Fibroblast of the aortic adventitia (primary cell): ENCODE measurements at regions not wholly inside any gene's neighbourhood (a gene's known extent, or its start where the extent isn't known, plus 50 kb on each side); places are given as distances from the start of the nearest gene placed in this dataset.

Experiments used
- DNase-seq: peaks from one replicate; pipeline ENCODE4 v3.0.0-alpha.2; 2010; ENCODE audit warnings: low read depth
- H3K4me3 ChIP-seq: 2 replicates; pipeline ENCODE4 v1.5.1; 2011; ENCODE audit warnings: low read depth, mild to moderate bottlenecking, control low read depth, low read length, moderate library complexity
- CTCF ChIP-seq: IDR thresholded peaks from 2 replicates; pipeline ENCODE4 v1.5.1; 2011; ENCODE audit warnings: mild to moderate bottlenecking, low read length, control low read depth, inconsistent platforms; ENCODE audit not compliant: insufficient read depth

DNA sequence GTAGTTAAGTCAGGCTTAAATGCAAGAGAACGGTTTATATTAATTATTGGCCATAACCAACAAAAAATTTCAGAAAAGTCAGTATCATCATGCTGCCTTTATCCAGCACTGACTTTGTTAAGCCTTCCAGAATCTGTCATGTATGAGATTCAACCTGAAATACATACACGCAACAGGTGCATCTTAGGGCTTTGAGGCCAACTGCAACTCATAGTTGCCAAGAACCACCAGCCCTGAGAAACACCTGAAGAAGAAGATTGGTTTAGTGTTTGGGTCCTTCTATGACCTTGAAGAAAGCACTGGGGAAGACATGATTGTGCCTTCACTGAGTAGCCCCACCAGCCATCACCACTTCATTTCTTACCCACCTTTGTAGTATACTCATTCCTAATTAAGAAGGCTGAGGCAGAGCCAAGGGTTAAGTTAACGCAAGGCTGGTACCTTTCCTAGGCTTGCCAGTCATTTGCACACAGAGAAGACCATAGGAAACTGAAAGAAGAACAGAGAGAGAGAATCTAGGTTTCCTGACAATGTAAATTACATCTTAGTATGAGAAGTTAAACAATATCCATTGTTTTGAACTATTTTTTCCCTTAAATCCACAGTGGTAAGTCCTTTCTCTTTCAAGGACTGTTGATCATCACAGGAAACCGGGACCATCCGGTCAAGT, 200.1 kb upstream of the PRKCQ start:
- no peak overlapping the region for H3K4me3 ChIP-seq
- no peak for TF ChIP-seq CTCF
- DNase-seq: no peak

GRCh38 chr10:6778992-6779701, 199.1 kb upstream of the PRKCQ start:
- no peak overlapping the region for H3K4me3 ChIP-seq
- TF ChIP-seq CTCF: no peak
- DNase-seq: peak; percentile 92

- TF ChIP-seq CTCF: no peak
- no peak overlapping the region for H3K4me3 ChIP-seq
- no peak for DNase-seq
Measured at GRCh38 chr10:6776170-6776569, 196.1 kb upstream of the PRKCQ start.

DNA sequence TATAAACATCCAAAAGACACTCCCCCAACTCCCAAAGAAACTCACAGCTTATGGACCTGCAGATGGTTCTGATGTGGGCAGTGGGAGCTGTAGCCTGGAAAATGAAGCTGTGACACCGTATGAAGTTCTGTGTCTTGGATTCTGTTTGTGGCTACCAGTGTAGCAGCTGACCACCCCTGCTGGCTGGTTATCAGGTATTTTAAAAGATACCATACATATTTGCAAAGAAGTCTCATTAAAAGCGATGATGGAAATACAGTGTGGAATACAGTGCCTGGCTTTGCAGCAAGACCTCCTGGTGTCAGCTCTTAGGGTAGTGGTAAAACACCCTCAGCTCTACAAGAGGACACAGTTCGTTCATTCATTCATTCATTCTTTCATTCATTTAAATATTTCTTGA, 194.3 kb upstream of the PRKCQ start:
- TF ChIP-seq CTCF: no peak
- H3K4me3 ChIP-seq: no peak overlapping the region
- no peak for DNase-seq

DNA sequence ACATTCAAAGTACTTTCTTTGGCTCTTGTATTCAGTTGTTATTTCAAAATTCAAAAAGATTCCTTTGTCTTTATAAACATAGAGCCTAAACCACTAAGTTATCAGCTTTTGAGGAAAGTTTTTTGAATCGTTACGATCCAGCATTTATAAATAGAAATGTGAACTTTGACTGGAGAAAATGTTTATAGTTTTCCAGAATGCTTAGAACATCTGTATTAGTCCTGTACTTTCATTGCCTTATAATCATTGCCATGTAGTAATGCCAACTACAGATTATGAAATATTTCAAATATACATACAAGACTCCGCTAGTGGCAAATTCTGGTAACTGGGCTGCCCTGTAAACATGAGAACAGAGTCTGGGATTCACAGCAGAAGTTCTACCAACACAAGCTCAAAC, 191.3 kb upstream of the PRKCQ start:
- no peak overlapping the region for H3K4me3 ChIP-seq
- DNase-seq: no peak
- TF ChIP-seq CTCF: no peak

DNA sequence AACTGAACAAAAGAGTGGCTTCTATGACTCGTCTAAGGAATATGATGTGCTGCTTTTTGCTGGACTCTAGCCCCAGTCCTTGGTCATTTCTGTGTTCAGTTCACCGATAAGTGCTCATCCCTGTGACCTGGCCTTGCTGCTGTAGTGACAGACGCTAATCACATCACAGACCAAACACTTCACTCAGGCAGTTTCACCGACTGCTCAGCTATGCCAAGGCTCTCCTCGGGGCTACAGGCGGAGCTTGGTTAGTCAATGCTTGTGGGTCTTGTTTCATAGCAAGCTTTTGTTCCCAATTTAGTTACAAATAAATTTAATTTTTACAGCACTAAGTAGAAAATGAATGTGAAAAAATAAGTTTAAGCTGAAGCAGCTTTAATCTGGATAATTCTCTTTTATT, 190.8 kb upstream of the PRKCQ start:
- no peak overlapping the region for H3K4me3 ChIP-seq

More for the DNA sequence above, 190.8 kb upstream of the PRKCQ start:
- DNase-seq: no peak
- TF ChIP-seq CTCF: no peak
